ENCODE measurements at regions not wholly inside any gene's neighbourhood (a gene's known extent, or its start where the extent isn't known, plus 50 kb on each side); places are given as distances from the start of the nearest gene placed in this dataset.

- TF ChIP-seq EZH2 (IDR thresholded peaks at IDR 0.05; ENCODE audit: low read length, unreplicated experiment) (no peak), CTCF (conservative IDR thresholded peaks at IDR 0.05; ENCODE audit: low read depth, low read length) (no peak), EZH2phosphoT487 (IDR thresholded peaks at IDR 0.05; ENCODE audit: borderline replicate concordance, low read length) (no peak)
Observed at GRCh38 chr20:40750541-40751035, 61.6 kb upstream of the MAFB start.
